ENCODE measurements at regions not wholly inside any gene's neighbourhood (a gene's known extent, or its start where the extent isn't known, plus 50 kb on each side); places are given as distances from the start of the nearest gene placed in this dataset.

DNA sequence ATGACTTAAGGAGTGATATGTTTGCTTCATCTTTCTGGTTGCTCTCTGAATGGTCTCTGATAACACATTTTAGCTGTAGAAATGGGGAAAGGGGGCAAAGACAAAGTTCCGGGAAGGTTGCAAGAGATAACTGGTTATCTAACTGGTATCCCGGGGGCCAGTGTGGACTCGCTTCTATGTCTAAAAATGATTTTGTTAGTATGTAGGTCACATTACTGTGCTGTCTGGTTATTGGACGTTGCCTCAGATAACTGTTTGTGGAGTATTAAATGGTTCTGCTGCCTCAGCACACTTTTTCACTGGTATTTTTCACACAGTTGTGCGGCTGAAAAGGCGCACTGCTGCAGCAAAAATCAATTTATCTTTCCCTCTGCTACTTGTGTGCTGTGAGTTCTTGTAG lies 63.0 kb upstream of the ZNF536 start:
- DNase-seq (ENCODE audit: low spot score): no peak

GRCh38 chr19:30309905-30310601 lies 62.1 kb upstream of the ZNF536 start:
- DNase-seq (ENCODE audit: low spot score): no peak

GRCh38 chr19:30310602-30311263 lies 61.5 kb upstream of the ZNF536 start:
- no peak for DNase-seq (ENCODE audit: low spot score)

- no peak for DNase-seq (ENCODE audit: low spot score)
These were observed 60.3 kb upstream of the ZNF536 start for GRCh38 chr19:30311911-30312310.

- peak; percentile 61 for DNase-seq (ENCODE audit: low spot score)
These were observed 59.4 kb upstream of the ZNF536 start for GRCh38 chr19:30312582-30313352.

DNA sequence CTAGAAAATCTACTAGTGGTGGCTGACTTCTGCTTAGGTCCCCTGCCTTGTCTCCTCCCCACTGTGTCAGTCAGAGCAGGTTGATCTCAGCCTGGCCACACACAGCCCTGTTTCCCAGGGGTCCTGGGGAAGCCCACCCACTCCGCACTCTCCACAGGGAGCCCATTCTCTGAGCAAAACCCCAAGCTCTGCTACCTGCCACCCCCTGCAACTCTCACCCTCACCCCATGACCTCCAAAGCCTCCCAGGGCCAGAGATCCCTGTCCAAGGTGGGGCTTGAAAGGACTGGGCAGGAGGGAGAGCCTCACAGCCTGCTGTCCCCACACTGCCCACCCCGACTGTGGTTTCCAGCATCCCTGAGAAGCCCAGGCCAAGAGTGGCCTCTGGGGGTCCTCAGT lies 58.8 kb upstream of the ZNF536 start:
- no peak for DNase-seq (ENCODE audit: low spot score)

DNA sequence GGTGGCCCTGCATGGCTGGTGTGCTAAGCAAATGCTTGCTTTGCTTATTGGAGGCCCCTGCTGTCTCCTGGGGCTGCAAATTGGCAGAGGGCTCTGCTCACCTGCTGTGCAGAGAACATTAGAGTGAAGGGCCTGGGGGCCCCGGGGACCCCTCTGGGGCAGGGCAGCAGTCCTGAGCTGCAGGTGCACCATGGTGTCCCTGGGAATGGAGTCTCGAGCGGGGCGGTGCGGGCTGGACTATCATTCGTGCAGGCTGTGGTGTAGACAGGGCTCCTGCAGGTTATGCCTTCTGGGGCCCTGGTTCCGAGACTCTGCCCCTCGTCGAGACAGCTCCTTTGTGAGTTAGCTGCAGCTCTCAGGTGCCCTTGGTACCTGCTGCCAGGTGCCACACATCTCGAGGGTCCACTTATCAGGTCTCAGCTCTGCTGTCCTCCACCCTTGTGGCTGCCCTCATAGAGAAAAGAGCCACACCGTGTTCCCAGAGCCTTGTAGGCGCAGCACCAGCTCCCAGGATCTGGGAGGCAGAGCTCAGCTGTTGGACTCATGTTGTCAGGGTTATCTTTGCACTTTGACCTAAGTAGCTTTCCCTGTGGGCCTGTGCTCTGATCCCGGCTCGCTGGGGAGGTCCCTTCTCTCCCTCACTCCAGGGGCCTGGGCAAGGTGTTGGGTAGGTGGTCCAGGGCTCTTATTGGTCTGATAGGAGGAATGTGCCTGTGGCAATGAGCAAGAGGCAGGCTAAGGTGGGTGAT lies 58.0 kb upstream of the ZNF536 start:
- no peak for DNase-seq (ENCODE audit: low spot score)

DNA sequence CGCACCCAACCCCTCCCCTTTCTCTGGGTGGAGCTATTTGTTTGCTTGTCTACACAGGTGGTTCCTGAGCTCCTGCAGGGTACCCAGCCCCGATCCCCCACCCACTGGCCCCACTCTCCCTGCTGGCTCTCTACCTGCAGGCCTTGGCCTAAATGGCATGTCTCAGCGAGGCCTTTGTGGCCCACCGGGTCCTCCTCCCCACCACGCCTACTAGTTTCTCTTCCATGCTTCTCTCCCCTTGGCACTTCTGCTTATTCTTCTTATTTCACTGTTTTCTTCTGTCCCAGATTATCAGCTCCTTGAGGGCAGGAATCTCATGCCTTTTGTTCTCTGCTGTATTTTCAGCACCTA lies 57.4 kb upstream of the ZNF536 start:
- DNase-seq (ENCODE audit: low spot score): no peak

DNA sequence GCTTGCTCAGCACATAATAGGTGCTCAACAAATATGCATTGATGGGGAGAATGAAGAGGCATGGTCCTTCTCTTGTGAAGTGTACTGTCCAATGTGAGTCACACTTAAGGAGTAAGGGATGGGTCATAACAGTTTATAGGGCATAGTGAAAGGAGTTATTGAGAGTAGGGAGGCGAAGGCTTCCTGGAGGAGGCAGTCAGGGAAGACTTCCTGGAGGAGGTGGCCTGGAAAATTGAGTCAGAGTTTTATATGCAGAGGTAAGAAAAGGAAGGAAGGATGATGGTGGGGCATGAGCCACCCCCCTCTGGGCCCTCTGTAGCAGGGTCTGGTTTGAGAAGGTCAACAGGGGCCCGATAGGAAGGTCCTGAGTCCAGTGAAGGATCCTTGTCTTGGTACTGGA lies 57.0 kb upstream of the ZNF536 start:
- no peak for DNase-seq (ENCODE audit: low spot score)

GRCh38 chr19:30316000-30316491 lies 56.1 kb upstream of the ZNF536 start:
- no peak for DNase-seq (ENCODE audit: low spot score)

- no peak for DNase-seq (ENCODE audit: low spot score)
These were observed 55.6 kb upstream of the ZNF536 start for GRCh38 chr19:30316560-30317106.

DNA sequence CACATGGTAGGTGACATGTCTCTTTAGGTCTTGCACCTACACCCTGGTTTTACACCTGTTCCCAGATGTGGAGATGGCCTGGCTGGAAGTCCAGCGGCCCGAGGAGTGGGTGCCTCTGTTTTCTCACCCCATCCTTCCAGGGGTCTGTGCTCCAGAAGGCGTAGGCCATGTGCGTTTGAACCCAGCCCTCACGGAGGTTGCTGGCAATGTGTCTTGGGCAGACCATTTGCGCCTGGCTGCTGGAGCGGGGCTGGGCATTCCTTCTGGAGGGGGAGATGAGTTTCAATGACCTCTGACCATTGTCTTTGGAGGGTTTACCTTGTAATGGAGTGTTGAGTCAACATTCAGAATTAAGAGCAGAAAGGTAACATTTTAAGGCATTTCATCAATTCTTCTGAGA lies 54.8 kb upstream of the ZNF536 start:
- no peak for DNase-seq (ENCODE audit: low spot score)

DNA sequence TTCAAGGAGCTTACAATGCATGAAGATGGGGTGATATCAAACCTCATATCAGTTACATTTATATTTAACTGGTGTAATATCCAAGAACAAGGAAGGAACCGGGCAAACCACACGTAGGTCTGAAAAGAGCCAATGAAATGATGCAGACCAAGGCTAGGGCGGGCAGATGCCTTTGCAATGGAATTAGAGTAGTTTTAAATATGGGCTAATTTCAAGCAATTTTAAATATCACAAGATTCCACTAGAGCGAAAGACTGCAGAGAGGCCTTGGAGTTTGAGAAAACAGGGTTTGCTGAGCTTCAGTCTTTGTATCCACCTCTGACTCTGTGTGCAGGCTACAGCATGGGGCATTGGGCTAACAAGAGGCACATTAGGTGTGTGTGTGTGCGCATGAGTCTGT lies 53.9 kb upstream of the ZNF536 start:
- no peak for DNase-seq (ENCODE audit: low spot score)

DNA sequence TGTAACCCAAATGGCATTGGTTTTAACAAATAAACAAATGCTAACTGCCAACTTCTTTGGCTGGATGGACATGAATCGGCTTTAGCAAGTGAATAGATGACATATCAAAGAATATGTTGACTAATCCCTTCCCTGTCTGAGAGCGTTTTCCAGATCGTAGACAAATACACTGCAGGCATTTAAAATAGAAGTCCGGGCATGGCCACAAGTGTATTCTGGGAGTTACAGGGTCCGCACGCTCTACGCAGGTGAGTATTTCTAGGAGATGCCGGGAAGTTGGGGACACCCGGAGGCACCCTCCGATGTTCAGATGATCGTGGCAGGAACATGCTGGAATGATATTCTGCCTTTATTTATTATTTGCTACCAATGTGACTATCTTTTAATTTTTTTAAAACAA lies 53.2 kb upstream of the ZNF536 start:
- DNase-seq (ENCODE audit: low spot score): no peak

- DNase-seq (ENCODE audit: low spot score): no peak
These were observed 52.8 kb upstream of the ZNF536 start for GRCh38 chr19:30319411-30319810.

DNA sequence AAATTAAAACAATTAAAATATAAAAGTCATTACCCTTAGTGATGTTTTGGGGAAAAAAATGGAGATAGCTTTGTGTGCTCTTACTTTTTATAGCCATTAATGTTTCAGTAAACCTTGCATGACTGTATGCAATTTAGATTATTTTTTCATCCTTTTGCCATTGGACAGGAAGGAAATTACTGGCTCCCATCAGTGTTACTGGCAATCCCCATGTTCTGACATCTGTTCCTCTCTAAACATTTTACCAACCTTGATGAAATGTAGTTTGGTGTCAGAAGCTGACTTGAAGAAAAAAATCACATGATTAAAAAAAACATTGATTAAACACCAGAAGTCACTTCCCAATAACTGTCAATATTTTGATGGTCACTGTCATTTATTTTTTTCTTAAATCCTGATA lies 52.3 kb upstream of the ZNF536 start:
- no peak for DNase-seq (ENCODE audit: low spot score)

GRCh38 chr19:30320466-30320865 lies 51.7 kb upstream of the ZNF536 start:
- no peak for DNase-seq (ENCODE audit: low spot score)

DNA sequence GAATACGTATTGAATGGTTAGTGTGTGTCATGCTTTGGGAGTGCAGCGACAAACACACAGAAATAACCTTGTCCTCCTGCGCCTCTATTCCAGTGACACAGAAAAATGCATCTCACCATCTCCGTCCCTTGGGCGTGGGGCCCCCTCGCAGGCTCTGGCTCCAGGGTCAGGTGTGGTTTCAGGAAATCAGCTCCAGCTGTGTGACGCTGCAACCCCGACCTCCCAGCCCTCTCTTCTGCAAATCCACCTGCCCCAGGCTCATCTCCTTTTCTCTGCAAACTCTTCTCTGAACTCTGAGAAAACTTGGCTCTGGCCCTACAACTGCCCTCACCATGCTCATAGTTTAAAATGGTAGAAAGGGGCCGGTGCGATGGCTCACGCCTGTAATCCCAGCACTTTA lies 51.3 kb upstream of the ZNF536 start:
- DNase-seq (ENCODE audit: low spot score): no peak
